ENCODE measurements at regions not wholly inside any gene's neighbourhood (a gene's known extent, or its start where the extent isn't known, plus 50 kb on each side); places are given as distances from the start of the nearest gene placed in this dataset.

- H3K79me2 ChIP-seq (replicated peaks; ENCODE audit: insufficient read depth), result no peaks in the 10 kb centered on the region
- no peaks in the 10 kb centered on the region for H4K20me1 ChIP-seq (replicated peaks; ENCODE audit: insufficient read depth)
- DNase-seq (ENCODE audit: low spot score) (no peak), ATAC-seq (no peak)
- no peaks in the 10 kb centered on the region for H3K36me3 ChIP-seq (ENCODE audit: insufficient read depth)
- Mint-ChIP-seq H3K27ac (no peak overlapping the region), H3K27me3 (ENCODE audit: insufficient read depth, low read depth, poor library complexity) (peaks cover 3% of the 10 kb centered on the region), H3K36me3 (ENCODE audit: low read depth) (no peaks in the 10 kb centered on the region), H3K4me1 (peaks cover 12% of the 10 kb centered on the region), H3K4me3 (no peak overlapping the region), H3K9me3 (no peaks in the 10 kb centered on the region)
- no peaks in the 10 kb centered on the region for H3K4me1 ChIP-seq (ENCODE audit: insufficient read depth)
- no peak overlapping the region for H2AFZ ChIP-seq
- no peak overlapping the region for H3K27ac ChIP-seq (ENCODE audit: low read depth)
- H3K9me2 ChIP-seq (ENCODE audit: insufficient read depth), result no peaks in the 10 kb centered on the region
- TF ChIP-seq NANOG (IDR thresholded peaks at IDR 0.05; ENCODE audit: borderline replicate concordance) (no peak), ZNF114 (CRISPR knock-in tag; IDR thresholded peaks at IDR 0.05) (no peak), REST (IDR thresholded peaks at IDR 0.05; ENCODE audit: unreplicated experiment) (no peak), ETS1 (IDR thresholded peaks at IDR 0.05) (no peak), POLR2AphosphoS5 (IDR thresholded peaks at IDR 0.05; ENCODE audit: low read depth) (no peak), EZH2 (IDR thresholded peaks at IDR 0.05; ENCODE audit: low read depth, unreplicated experiment) (no peak), STAT1 (IDR thresholded peaks at IDR 0.05; ENCODE audit: unreplicated experiment) (no peak), CREB1 (CRISPR knock-in tag; IDR thresholded peaks at IDR 0.05; ENCODE audit: low read depth) (no peak), CTCF (conservative IDR thresholded peaks at IDR 0.05; ENCODE audit: low read depth in 2 of 2) (no peak), ZNF462 (CRISPR knock-in tag; IDR thresholded peaks at IDR 0.05) (no peak)
- H3K4me3 ChIP-seq, result no peak overlapping the region
- no peaks in the 10 kb centered on the region for H3K27me3 ChIP-seq (ENCODE audit: insufficient read depth)
- no peak overlapping the region for H3K4me2 ChIP-seq
- H3F3A ChIP-seq (replicated peaks; ENCODE audit: low read depth), result no peaks in the 10 kb centered on the region
Observed at GRCh38 chr17:36749493-36749892, 148.1 kb downstream of the MRM1 start.

All from GM23338 (cell line).